Upper lobe of left lung (tissue), 6 donors: ENCODE measurements at regions not wholly inside any gene's neighbourhood (a gene's known extent, or its start where the extent isn't known, plus 50 kb on each side); places are given as distances from the start of the nearest gene placed in this dataset.

Experiments
- ATAC-seq, 2 donors: fragments of 200-7000 bp; cut with Tn5 transposase; one replicate each; pipeline ENCODE4 v1.9.1; 2022; ENCODE audit warnings: mild to moderate bottlenecking in 2 of 2, moderate library complexity in 2 of 2; ENCODE audit not compliant: low FRiP score in 2 of 2
- DNase-seq, 2 donors: peaks; one replicate each; pipeline ENCODE4 v3.0.0-alpha.2; 2019 to 2020
- H3K27ac ChIP-seq, 4 donors: fragments of 200-600 bp; sonication (generic); one replicate each; pipeline ENCODE4 v1.5.1; 2016 to 2019
- H3K27me3 ChIP-seq, 4 donors: fragments of 200-600 bp; sonication (generic); one replicate each; pipeline ENCODE4 v1.5.1; 2017 to 2019
- H3K36me3 ChIP-seq, 4 donors: fragments of 200-600 bp; sonication (generic); one replicate each; pipeline ENCODE4 v1.5.1; 2016 to 2019
- H3K4me1 ChIP-seq, 4 donors: fragments of 200-600 bp; sonication (generic); one replicate each; pipeline ENCODE4 v1.5.1; 2018 to 2019
- H3K4me3 ChIP-seq, 4 donors: fragments of 200-600 bp; sonication (generic); one replicate each; pipeline ENCODE4 v1.5.1; 2017 to 2019; ENCODE audit warnings: mild to moderate bottlenecking in 2 of 4, moderate library complexity in 1 of 4
- H3K9me3 ChIP-seq, 4 donors: fragments of 200-600 bp; sonication (generic); one replicate each; pipeline ENCODE4 v1.5.1; 2018 to 2019
- CTCF ChIP-seq, 6 experiments: fragments of 450-650 bp in 4 of 6; fragments of 200-600 bp in 2 of 6; sonication (generic) in 2 of 6; IDR thresholded peaks; one replicate each; pipeline ENCODE4 v1.5.1; 2016 to 2019; ENCODE audit warnings: antibody characterized with exemption in 6 of 6
- EP300 ChIP-seq, 4 donors: sonication (generic); formaldehyde crosslinking; IDR thresholded peaks; one replicate each; pipeline ENCODE4 v1.5.1; 2017; ENCODE audit warnings: antibody characterized with exemption in 4 of 4, control low read depth in 2 of 4
- POLR2A ChIP-seq, 4 donors: fragments of 450-650 bp; IDR thresholded peaks; one replicate each; pipeline ENCODE4 v1.5.1; 2016 to 2017; ENCODE audit warnings: antibody characterized with exemption in 4 of 4, mild to moderate bottlenecking in 2 of 4
- POLR2AphosphoS5 ChIP-seq, 2 donors: sonication (generic); formaldehyde crosslinking; IDR thresholded peaks; one replicate each; pipeline ENCODE4 v1.5.1; 2017; ENCODE audit warnings: antibody characterized with exemption in 2 of 2
- WGBS, 2 donors: methylation state at CpG; one replicate each; pipeline ENCODE4 v1.1.5; 2017 to 2018; 5-methylcytosine and 5-hydroxymethylcytosine counted together
- donor health status: DM: no; HTN: no; CAD: no; lungs with moderate emphysema.
- donor health status: DM: no; HTN: yes; CAD: no; lungs with severe emphysema.

GRCh38 chr5:43959144-43959543, 356.2 kb downstream of the NNT start:
- H3K4me3 ChIP-seq: no peak overlapping the region
- no peaks in the 10 kb centered on the region for H3K9me3 ChIP-seq
- no peaks in the 10 kb centered on the region for H3K36me3 ChIP-seq
- H3K27me3 ChIP-seq: no peaks in the 10 kb centered on the region
- TF ChIP-seq POLR2A (IDR thresholded peaks at IDR 0.05) (no peak), CTCF (IDR thresholded peaks at IDR 0.05) (no peak), EP300 (IDR thresholded peaks at IDR 0.05) (no peak), POLR2AphosphoS5 (IDR thresholded peaks at IDR 0.05) (no peak)
- H3K27ac ChIP-seq: no peak overlapping the region
- WGBS, 2 donors: 81% methylated on average over 2 of the region's 2 CpGs
- ATAC-seq (no peak), DNase-seq (no peak)
- H3K4me1 ChIP-seq: no peaks in the 10 kb centered on the region

- WGBS, 2 donors: 30 to 50% methylated on average over 2 of the region's 2 CpGs
- no peaks in the 10 kb centered on the region for H3K36me3 ChIP-seq
- H3K4me3 ChIP-seq: no peak overlapping the region
- TF ChIP-seq EP300 (IDR thresholded peaks at IDR 0.05) (no peak), POLR2A (IDR thresholded peaks at IDR 0.05) (no peak), POLR2AphosphoS5 (IDR thresholded peaks at IDR 0.05) (no peak), CTCF (IDR thresholded peaks at IDR 0.05) (no peak)
- DNase-seq (no peak), ATAC-seq (peak in 1 of 2 donors; percentile 46)
- H3K27ac ChIP-seq: no peak overlapping the region
- H3K27me3 ChIP-seq: no peaks in the 10 kb centered on the region
- no peaks in the 10 kb centered on the region for H3K4me1 ChIP-seq
- peaks cover 0 to 6% (median 0%) of the 10 kb centered on the region in 4 donors for H3K9me3 ChIP-seq
Observed at GRCh38 chr5:43947935-43948334, 345.0 kb downstream of the NNT start.

- H3K36me3 ChIP-seq: no peaks in the 10 kb centered on the region
- no peaks in the 10 kb centered on the region for H3K4me1 ChIP-seq
- H3K4me3 ChIP-seq: no peak overlapping the region
- ATAC-seq: no peak
- no peak overlapping the region for H3K27ac ChIP-seq
- H3K9me3 ChIP-seq: peaks cover 0 to 6% (median 0%) of the 10 kb centered on the region in 4 donors
- WGBS, 2 donors: 98 to 100% methylated on average over 1 of the region's 1 CpG
- no peak for DNase-seq
- TF ChIP-seq CTCF (IDR thresholded peaks at IDR 0.05) (no peak), EP300 (IDR thresholded peaks at IDR 0.05) (no peak), POLR2AphosphoS5 (IDR thresholded peaks at IDR 0.05) (no peak), POLR2A (IDR thresholded peaks at IDR 0.05) (no peak)
- H3K27me3 ChIP-seq: no peaks in the 10 kb centered on the region
Observed at GRCh38 chr5:43941806-43942205, 338.8 kb downstream of the NNT start.

- no peak overlapping the region for H3K4me3 ChIP-seq
- H3K27ac ChIP-seq: no peak overlapping the region
- DNase-seq (no peak), ATAC-seq (no peak)
- WGBS, 2 donors: 74 to 82% methylated on average over 2 of the region's 2 CpGs
- H3K36me3 ChIP-seq: no peaks in the 10 kb centered on the region
- H3K27me3 ChIP-seq: no peaks in the 10 kb centered on the region
- H3K4me1 ChIP-seq: no peaks in the 10 kb centered on the region
- TF ChIP-seq POLR2A (IDR thresholded peaks at IDR 0.05): no peak
- no peak for TF ChIP-seq POLR2AphosphoS5 (IDR thresholded peaks at IDR 0.05)
- no peak for TF ChIP-seq EP300 (IDR thresholded peaks at IDR 0.05)
- no peak for TF ChIP-seq CTCF (IDR thresholded peaks at IDR 0.05)
- peaks cover 0 to 8% (median 0%) of the 10 kb centered on the region in 4 donors for H3K9me3 ChIP-seq
Observed at GRCh38 chr5:43940562-43940961, 337.6 kb downstream of the NNT start.

- H3K36me3 ChIP-seq: no peaks in the 10 kb centered on the region
- no peaks in the 10 kb centered on the region for H3K27me3 ChIP-seq
- 26 to 44% methylated on average over 2 of the region's 2 CpGs for WGBS, 2 donors
- no peaks in the 10 kb centered on the region for H3K9me3 ChIP-seq
- no peak overlapping the region for H3K4me3 ChIP-seq
- DNase-seq: no peak
- H3K27ac ChIP-seq: no peak overlapping the region
- no peak for ATAC-seq
- TF ChIP-seq POLR2A (IDR thresholded peaks at IDR 0.05): no peak
- TF ChIP-seq CTCF (IDR thresholded peaks at IDR 0.05): no peak
- no peak for TF ChIP-seq POLR2AphosphoS5 (IDR thresholded peaks at IDR 0.05)
- TF ChIP-seq EP300 (IDR thresholded peaks at IDR 0.05): no peak
- H3K4me1 ChIP-seq: no peaks in the 10 kb centered on the region
Observed at GRCh38 chr5:43926923-43927322, 323.9 kb downstream of the NNT start.
